OCI-LY1 (cell line): ENCODE measurements at regions not wholly inside any gene's neighbourhood (a gene's known extent, or its start where the extent isn't known, plus 50 kb on each side); places are given as distances from the start of the nearest gene placed in this dataset.

Experiments
- H2AFZ ChIP-seq: fragments of 200-600 bp; sonication (generic), shearing (Covaris generic); 2 replicates; pipeline ENCODE4 v1.6.0; 2014; ENCODE audit warnings: antibody characterized with exemption, mild to moderate bottlenecking, low read length
- H3F3A ChIP-seq: fragments of 200-600 bp; sonication (generic), shearing (Covaris generic); 2 replicates; pipeline ENCODE4 v1.6.0; 2014; ENCODE audit warnings: mild to moderate bottlenecking, antibody characterized with exemption, low read length, moderate library complexity; ENCODE audit not compliant: insufficient read depth
- H3K27ac ChIP-seq: fragments of 200-600 bp; sonication (generic); 2 replicates; pipeline ENCODE4 v1.5.1; 2014; ENCODE audit warnings: low read length, mixed run types, mild to moderate bottlenecking, low read depth; ENCODE audit not compliant: poor library complexity, severe bottlenecking
- H3K27me3 ChIP-seq: fragments of 200-600 bp; sonication (generic); 2 replicates; pipeline ENCODE4 v1.6.0; 2014; ENCODE audit warnings: antibody characterized with exemption, mild to moderate bottlenecking, low read length, moderate library complexity; ENCODE audit not compliant: insufficient read depth
- H3K36me3 ChIP-seq: fragments of 200-600 bp; sonication (generic); 2 replicates; pipeline ENCODE4 v1.6.1; 2014; ENCODE audit warnings: mild to moderate bottlenecking, antibody characterized with exemption, low read length, moderate library complexity, mixed read lengths; ENCODE audit not compliant: insufficient read depth
- H3K4me1 ChIP-seq: fragments of 200-600 bp; sonication (generic); 2 replicates; pipeline ENCODE4 v1.5.1; 2014; ENCODE audit warnings: mild to moderate bottlenecking, low read length, moderate library complexity; ENCODE audit not compliant: insufficient read depth, severe bottlenecking
- H3K4me2 ChIP-seq: fragments of 200-600 bp; sonication (generic), shearing (Covaris generic); 2 replicates; pipeline ENCODE4 v1.6.1; 2014; ENCODE audit warnings: low read length
- H3K4me3 ChIP-seq: fragments of 200-600 bp; sonication (generic); 2 replicates; pipeline ENCODE4 v1.5.1; 2014; ENCODE audit warnings: low read length, low read depth, mild to moderate bottlenecking, mixed read lengths; ENCODE audit not compliant: poor library complexity, severe bottlenecking
- H3K79me2 ChIP-seq: fragments of 200-600 bp; shearing (Covaris generic); 2 replicates; pipeline ENCODE4 v1.6.1; 2016; ENCODE audit warnings: mixed run types, low read length, mixed read lengths; ENCODE audit not compliant: insufficient read depth
- H3K9ac ChIP-seq: fragments of 200-600 bp; sonication (generic), shearing (Covaris generic); 2 replicates; pipeline ENCODE4 v1.6.1; 2014; ENCODE audit warnings: mild to moderate bottlenecking, low read length, mixed read lengths
- H3K9me2 ChIP-seq: fragments of 200-600 bp; sonication (generic), shearing (Covaris generic); 2 replicates; pipeline ENCODE4 v1.6.1; 2014; ENCODE audit warnings: low read depth, mild to moderate bottlenecking, low read length, mixed read lengths
- H3K9me3 ChIP-seq: fragments of 200-600 bp; shearing (Covaris generic); 2 replicates; pipeline ENCODE4 v1.6.1; 2014; ENCODE audit warnings: low read length, mixed read lengths
- H4K20me1 ChIP-seq: fragments of 200-600 bp; sonication (generic), shearing (Covaris generic); 2 replicates; pipeline ENCODE4 v1.6.0; 2016; ENCODE audit warnings: mild to moderate bottlenecking, low read length; ENCODE audit not compliant: insufficient read depth
- CTCF ChIP-seq: fragments of 200-600 bp; sonication (generic), shearing (Covaris generic); IDR thresholded peaks from 2 replicates; pipeline ENCODE4 v1.5.1; 2017; ENCODE audit warnings: mild to moderate bottlenecking, antibody characterized with exemption, low read length, moderate library complexity, mixed read lengths
- EZH2 ChIP-seq: fragments of 200-600 bp; sonication (generic), shearing (Covaris generic); IDR thresholded peaks from 2 replicates; pipeline ENCODE4 v1.8.0; 2017; ENCODE audit warnings: borderline replicate concordance, mixed run types, mild to moderate bottlenecking, antibody characterized with exemption, low read length, moderate library complexity, mixed read lengths

- Histone ChIP-seq H3K36me3 (no peaks in the 10 kb centered on the region), H3K27ac (no peak overlapping the region), H3K4me1 (no peaks in the 10 kb centered on the region), H3K27me3 (no peaks in the 10 kb centered on the region), H3F3A (no peaks in the 10 kb centered on the region), H3K9me2 (no peaks in the 10 kb centered on the region), H3K4me2 (no peak overlapping the region), H3K79me2 (no peaks in the 10 kb centered on the region), H3K4me3 (no peak overlapping the region), H4K20me1 (no peaks in the 10 kb centered on the region), H2AFZ (no peak overlapping the region), H3K9me3 (no peaks in the 10 kb centered on the region), H3K9ac (no peak overlapping the region)
- TF ChIP-seq EZH2, result no peak
- no peak for TF ChIP-seq CTCF
These were observed 77.8 kb upstream of the DCBLD2 start for GRCh38 chr3:98979296-98979695.

- no peaks in the 10 kb centered on the region for H3K36me3 ChIP-seq
- no peaks in the 10 kb centered on the region for H3K4me1 ChIP-seq
- no peaks in the 10 kb centered on the region for H3F3A ChIP-seq
- no peak overlapping the region for H3K27ac ChIP-seq
- no peak overlapping the region for H3K4me3 ChIP-seq
- no peak overlapping the region for H3K9ac ChIP-seq
- H3K79me2 ChIP-seq, result no peaks in the 10 kb centered on the region
- H4K20me1 ChIP-seq, result no peaks in the 10 kb centered on the region
- no peaks in the 10 kb centered on the region for H3K27me3 ChIP-seq
- TF ChIP-seq CTCF, result no peak
- no peak for TF ChIP-seq EZH2
- H3K4me2 ChIP-seq, result no peak overlapping the region
- H3K9me3 ChIP-seq, result no peaks in the 10 kb centered on the region
- H3K9me2 ChIP-seq, result no peaks in the 10 kb centered on the region
- H2AFZ ChIP-seq, result no peak overlapping the region
These were observed 76.7 kb upstream of the DCBLD2 start for GRCh38 chr3:98978068-98978811.

GRCh38 chr3:98977520-98977919 is 76.0 kb upstream of the DCBLD2 start:
- no peak overlapping the region for H2AFZ ChIP-seq
- no peak overlapping the region for H3K27ac ChIP-seq
- no peaks in the 10 kb centered on the region for H4K20me1 ChIP-seq
- no peak overlapping the region for H3K4me3 ChIP-seq
- no peaks in the 10 kb centered on the region for H3K79me2 ChIP-seq
- no peaks in the 10 kb centered on the region for H3K27me3 ChIP-seq
- H3K36me3 ChIP-seq, result no peaks in the 10 kb centered on the region
- no peaks in the 10 kb centered on the region for H3K9me2 ChIP-seq
- no peak overlapping the region for H3K4me2 ChIP-seq
- H3K9ac ChIP-seq, result no peak overlapping the region
- H3K4me1 ChIP-seq, result no peaks in the 10 kb centered on the region
- H3F3A ChIP-seq, result no peaks in the 10 kb centered on the region
- no peak for TF ChIP-seq CTCF
- no peak for TF ChIP-seq EZH2
- H3K9me3 ChIP-seq, result no peaks in the 10 kb centered on the region
